Keratinocyte (primary cell): ENCODE measurements at regions not wholly inside any gene's neighbourhood (a gene's known extent, or its start where the extent isn't known, plus 50 kb on each side); places are given as distances from the start of the nearest gene placed in this dataset.

Source experiments
- DNase-seq: peaks from one replicate; pipeline ENCODE4 v3.0.0-alpha.2; 2011; ENCODE audit warnings: low read depth, missing footprints, low spot score
- FAIRE-seq: peaks from 2 replicates; lab custom pipeline; 2011; peaks lifted over from hg19 to GRCh38; lab: Jason Lieb, UNC
- H2AFZ ChIP-seq: 2 replicates; pipeline ENCODE4 v1.6.0; 2012; ENCODE audit warnings: low read length, control low read depth, inconsistent platforms; ENCODE audit not compliant: control insufficient read depth
- H3K27ac ChIP-seq: 2 replicates; pipeline ENCODE4 v1.5.1; 2011; ENCODE audit warnings: low read length; ENCODE audit not compliant: control insufficient read depth, insufficient read depth
- H3K27me3 ChIP-seq: 3 replicates; pipeline ENCODE4 v1.6.0; 2011; ENCODE audit warnings: low read length; ENCODE audit not compliant: control insufficient read depth, insufficient read depth; ENCODE audit errors: extremely low read depth
- H3K36me3 ChIP-seq, 2 experiments: 2 replicates in 1 of 2; 3 replicates in 1 of 2; pipeline ENCODE4 v1.5.1; 2011; ENCODE audit warnings: low read length in 2 of 2, mild to moderate bottlenecking in 1 of 2; ENCODE audit not compliant: control insufficient read depth in 2 of 2, insufficient read depth in 2 of 2; ENCODE audit errors: extremely low read depth in 1 of 2
- H3K4me1 ChIP-seq: 3 replicates; pipeline ENCODE4 v1.5.1; 2011; ENCODE audit warnings: low read length; ENCODE audit not compliant: control insufficient read depth, insufficient read depth; ENCODE audit errors: extremely low read depth
- H3K4me2 ChIP-seq: 3 replicates; pipeline ENCODE4 v1.6.0; 2011; ENCODE audit warnings: low read depth, low read length; ENCODE audit not compliant: control insufficient read depth, insufficient read depth; ENCODE audit errors: extremely low read depth
- H3K4me3 ChIP-seq, 3 experiments: fragments of 200-600 bp in 1 of 3; sonication (generic) in 1 of 3; 2 replicates in 2 of 3; 3 replicates in 1 of 3; pipeline ENCODE4 v1.5.1; 2011 to 2016; ENCODE audit warnings: low read length in 3 of 3, mild to moderate bottlenecking in 3 of 3, control low read depth in 2 of 3, inconsistent platforms in 1 of 3, low read depth in 1 of 3, mixed read lengths in 1 of 3, mixed run types in 1 of 3, moderate library complexity in 1 of 3; ENCODE audit not compliant: control insufficient read depth in 2 of 3, insufficient read depth in 2 of 3; ENCODE audit errors: extremely low read depth in 1 of 3
- H3K79me2 ChIP-seq: 2 replicates; pipeline ENCODE4 v1.6.0; 2012; ENCODE audit warnings: low read length; ENCODE audit not compliant: control insufficient read depth, insufficient read depth
- H3K9ac ChIP-seq: 3 replicates; pipeline ENCODE4 v1.6.0; 2011; ENCODE audit warnings: low read length; ENCODE audit not compliant: control insufficient read depth, insufficient read depth; ENCODE audit errors: extremely low read depth
- H3K9me1 ChIP-seq: 3 replicates; pipeline ENCODE4 v1.6.0; 2011; ENCODE audit warnings: low read length; ENCODE audit not compliant: control insufficient read depth, insufficient read depth; ENCODE audit errors: extremely low read depth
- H3K9me3 ChIP-seq: 2 replicates; pipeline ENCODE4 v1.5.1; 2012; ENCODE audit warnings: low read depth, low read length; ENCODE audit not compliant: control insufficient read depth
- H4K20me1 ChIP-seq: 3 replicates; pipeline ENCODE4 v1.6.0; 2011; ENCODE audit warnings: low read length; ENCODE audit not compliant: control insufficient read depth, insufficient read depth; ENCODE audit errors: extremely low read depth
- CTCF ChIP-seq, 3 experiments: IDR thresholded peaks in 1 of 3; conservative IDR thresholded peaks in 1 of 3; optimal IDR thresholded peaks in 1 of 3; 2 replicates in 2 of 3; 3 replicates in 1 of 3; pipeline versions ENCODE3 to v1.5.1; 2011; ENCODE audit warnings: low read length in 3 of 3, mild to moderate bottlenecking in 3 of 3, moderate library complexity in 2 of 3, control low read depth in 1 of 3, inconsistent platforms in 1 of 3; ENCODE audit not compliant: insufficient read depth in 2 of 3; ENCODE audit errors: extremely low read depth in 1 of 3
- EZH2 ChIP-seq: IDR thresholded peaks from one replicate; pipeline ENCODE4 v1.6.1; 2012; ENCODE audit warnings: inconsistent platforms, mild to moderate bottlenecking, low read length, moderate library complexity
- dilution Hi-C: fragments of 300-500 bp; cut with MboI; formaldehyde crosslinking; loops from one replicate; pipeline ENCODE4 v1.7.0; 2020; ENCODE audit warnings: low sequenced_read_pairs; ENCODE audit not compliant: extremely low pct_ligation_motif_present

- dilution Hi-C loops: no loop called here
- no peaks in the 10 kb centered on the region for H4K20me1 ChIP-seq
- no peaks in the 10 kb centered on the region for H3K4me1 ChIP-seq
- H3K27ac ChIP-seq: no peak overlapping the region
- no peak overlapping the region for H2AFZ ChIP-seq
- FAIRE-seq (no peak), DNase-seq (no peak)
- H3K4me3 ChIP-seq: no peak overlapping the region
- no peaks in the 10 kb centered on the region for H3K27me3 ChIP-seq
- no peaks in the 10 kb centered on the region for H3K36me3 ChIP-seq
- no peaks in the 10 kb centered on the region for H3K9me3 ChIP-seq
- TF ChIP-seq CTCF (optimal IDR thresholded peaks at IDR 0.05 in 1 of 3, IDR thresholded peaks at IDR 0.05 in 1 of 3, conservative IDR thresholded peaks at IDR 0.05 in 1 of 3; ENCODE audit: extremely low read depth in 1 of 3, insufficient read depth in 2 of 3, low read length in 3 of 3): no peak
- no peak for TF ChIP-seq EZH2
- H3K9me1 ChIP-seq: no peaks in the 10 kb centered on the region
- H3K4me2 ChIP-seq: no peak overlapping the region
- H3K79me2 ChIP-seq: no peaks in the 10 kb centered on the region
- H3K9ac ChIP-seq: no peak overlapping the region
Observed at GRCh38 chr14:35961697-35962274, 135.6 kb downstream of the BRMS1L start.

GRCh38 chr14:35959835-35960234 lies 133.7 kb downstream of the BRMS1L start:
- no peaks in the 10 kb centered on the region for H3K36me3 ChIP-seq
- no peak for FAIRE-seq
- DNase-seq: no peak
- H3K9ac ChIP-seq: no peak overlapping the region
- no peaks in the 10 kb centered on the region for H4K20me1 ChIP-seq
- dilution Hi-C loops: no loop called here
- no peak overlapping the region for H3K4me3 ChIP-seq
- no peak overlapping the region for H3K4me2 ChIP-seq
- H2AFZ ChIP-seq: no peak overlapping the region
- no peak for TF ChIP-seq CTCF (optimal IDR thresholded peaks at IDR 0.05 in 1 of 3, IDR thresholded peaks at IDR 0.05 in 1 of 3, conservative IDR thresholded peaks at IDR 0.05 in 1 of 3; ENCODE audit: extremely low read depth in 1 of 3, insufficient read depth in 2 of 3, low read length in 3 of 3)
- no peak for TF ChIP-seq EZH2
- no peaks in the 10 kb centered on the region for H3K27me3 ChIP-seq
- H3K27ac ChIP-seq: no peak overlapping the region
- no peaks in the 10 kb centered on the region for H3K79me2 ChIP-seq
- H3K9me1 ChIP-seq: no peaks in the 10 kb centered on the region
- no peaks in the 10 kb centered on the region for H3K9me3 ChIP-seq
- H3K4me1 ChIP-seq: no peaks in the 10 kb centered on the region
